ENCODE measurements at regions not wholly inside any gene's neighbourhood (a gene's known extent, or its start where the extent isn't known, plus 50 kb on each side); places are given as distances from the start of the nearest gene placed in this dataset.

GRCh38 chr5:124457101-124457500 is 289.3 kb downstream of the ZNF608 start:
- TF ChIP-seq, protein P1, sequence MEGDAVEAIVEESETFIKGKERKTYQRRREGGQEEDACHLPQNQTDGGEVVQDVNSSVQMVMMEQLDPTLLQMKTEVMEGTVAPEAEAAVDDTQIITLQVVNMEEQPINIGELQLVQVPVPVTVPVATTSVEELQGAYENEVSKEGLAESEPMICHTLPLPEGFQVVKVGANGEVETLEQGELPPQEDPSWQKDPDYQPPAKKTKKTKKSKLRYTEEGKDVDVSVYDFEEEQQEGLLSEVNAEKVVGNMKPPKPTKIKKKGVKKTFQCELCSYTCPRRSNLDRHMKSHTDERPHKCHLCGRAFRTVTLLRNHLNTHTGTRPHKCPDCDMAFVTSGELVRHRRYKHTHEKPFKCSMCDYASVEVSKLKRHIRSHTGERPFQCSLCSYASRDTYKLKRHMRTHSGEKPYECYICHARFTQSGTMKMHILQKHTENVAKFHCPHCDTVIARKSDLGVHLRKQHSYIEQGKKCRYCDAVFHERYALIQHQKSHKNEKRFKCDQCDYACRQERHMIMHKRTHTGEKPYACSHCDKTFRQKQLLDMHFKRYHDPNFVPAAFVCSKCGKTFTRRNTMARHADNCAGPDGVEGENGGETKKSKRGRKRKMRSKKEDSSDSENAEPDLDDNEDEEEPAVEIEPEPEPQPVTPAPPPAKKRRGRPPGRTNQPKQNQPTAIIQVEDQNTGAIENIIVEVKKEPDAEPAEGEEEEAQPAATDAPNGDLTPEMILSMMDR (CRISPR knock-in tag; IDR thresholded peaks at IDR 0.05): no peak
- no peak for TF ChIP-seq SMARCC2 (IDR thresholded peaks at IDR 0.05)
- TF ChIP-seq TARDBP (CRISPR knock-in tag; IDR thresholded peaks at IDR 0.05): no peak
- TF ChIP-seq ZFP41 (CRISPR knock-in tag; IDR thresholded peaks at IDR 0.05; ENCODE audit: borderline replicate concordance): no peak
- TF ChIP-seq, protein P2, sequence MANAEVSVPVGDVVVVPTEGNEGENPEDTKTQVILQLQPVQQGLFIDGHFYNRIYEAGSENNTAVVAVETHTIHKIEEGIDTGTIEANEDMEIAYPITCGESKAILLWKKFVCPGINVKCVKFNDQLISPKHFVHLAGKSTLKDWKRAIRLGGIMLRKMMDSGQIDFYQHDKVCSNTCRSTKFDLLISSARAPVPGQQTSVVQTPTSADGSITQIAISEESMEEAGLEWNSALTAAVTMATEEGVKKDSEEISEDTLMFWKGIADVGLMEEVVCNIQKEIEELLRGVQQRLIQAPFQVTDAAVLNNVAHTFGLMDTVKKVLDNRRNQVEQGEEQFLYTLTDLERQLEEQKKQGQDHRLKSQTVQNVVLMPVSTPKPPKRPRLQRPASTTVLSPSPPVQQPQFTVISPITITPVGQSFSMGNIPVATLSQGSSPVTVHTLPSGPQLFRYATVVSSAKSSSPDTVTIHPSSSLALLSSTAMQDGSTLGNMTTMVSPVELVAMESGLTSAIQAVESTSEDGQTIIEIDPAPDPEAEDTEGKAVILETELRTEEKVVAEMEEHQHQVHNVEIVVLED (CRISPR knock-in tag; IDR thresholded peaks at IDR 0.05; ENCODE audit: borderline replicate concordance): no peak
- no peak for TF ChIP-seq SIN3A (IDR thresholded peaks at IDR 0.05; ENCODE audit: borderline replicate concordance, low read depth, low read length)
- TF ChIP-seq ETS1 (CRISPR knock-in tag; IDR thresholded peaks at IDR 0.05): no peak
- TF ChIP-seq NFAT5 (CRISPR knock-in tag; IDR thresholded peaks at IDR 0.05): no peak
- no peak for TF ChIP-seq ZNF792 (CRISPR knock-in tag; IDR thresholded peaks at IDR 0.05)
